ENCODE measurements at regions not wholly inside any gene's neighbourhood (a gene's known extent, or its start where the extent isn't known, plus 50 kb on each side); places are given as distances from the start of the nearest gene placed in this dataset.

- TF ChIP-seq CTCF (IDR thresholded peaks at IDR 0.05) (no peak), POLR2A (IDR thresholded peaks at IDR 0.05) (no peak)
Measured at GRCh38 chr11:24153337-24153736, 343.5 kb upstream of the LUZP2 start.

Data from stomach (tissue), 4 donors.